Prostate gland (tissue), 2 donors: ENCODE measurements at regions not wholly inside any gene's neighbourhood (a gene's known extent, or its start where the extent isn't known, plus 50 kb on each side); places are given as distances from the start of the nearest gene placed in this dataset.
A peak's percentile ranks its signal among the peaks of the same experiment; 100 is the strongest.

Experiments
- DNase-seq: peaks from one replicate; pipeline ENCODE4 v3.0.0-alpha.2; 2019; ENCODE audit warnings: low spot score
- H3K27ac ChIP-seq, 2 donors: fragments of 200-600 bp; sonication (generic); 2 replicates each; pipeline ENCODE4 v1.5.1; 2017 to 2019
- H3K27me3 ChIP-seq: fragments of 200-600 bp; sonication (generic); replicated peaks from 2 replicates; pipeline ENCODE4 v1.5.1; 2019; ENCODE audit not compliant: insufficient read depth
- H3K36me3 ChIP-seq, 2 donors: fragments of 200-600 bp; sonication (generic); 1 replicate in 1 of 2; 2 replicates in 1 of 2; pipeline versions ENCODE4 v1.5.1 to v1.8.1; 2017 to 2019
- H3K4me1 ChIP-seq: fragments of 200-600 bp; sonication (generic); replicated peaks from 2 replicates; pipeline ENCODE4 v1.5.1; 2019
- H3K4me3 ChIP-seq, 2 donors: fragments of 200-600 bp; sonication (generic); 2 replicates each; pipeline ENCODE4 v1.5.1; 2017 to 2019
- H3K9me3 ChIP-seq: fragments of 200-600 bp; sonication (generic); 2 replicates; pipeline ENCODE4 v1.5.1; 2017
- CTCF ChIP-seq, 4 experiments: fragments of 200-600 bp in 2 of 4; fragments of 450-650 bp in 2 of 4; sonication (generic) in 2 of 4; IDR thresholded peaks; 1 replicate in 3 of 4; 2 replicates in 1 of 4; pipeline ENCODE4 v1.5.1; 2016 to 2019; ENCODE audit warnings: antibody characterized with exemption in 4 of 4, mild to moderate bottlenecking in 2 of 4, moderate library complexity in 2 of 4
- POLR2A ChIP-seq: fragments of 450-650 bp; IDR thresholded peaks from one replicate; pipeline ENCODE4 v1.6.1; 2016; ENCODE audit warnings: antibody characterized with exemption, mild to moderate bottlenecking
- POLR2AphosphoS5 ChIP-seq: sonication (generic); formaldehyde crosslinking; IDR thresholded peaks from one replicate; pipeline ENCODE4 v1.6.1; 2017; ENCODE audit warnings: antibody characterized with exemption
- WGBS: methylation state at CpG from one replicate; pipeline ENCODE4 v1.1.5; 2018; 5-methylcytosine and 5-hydroxymethylcytosine counted together
- intact Hi-C: fragments of 100-400 bp; cut with DNase I; formaldehyde crosslinking; loops from one replicate; pipeline ENCODE4 v1.14.2; 2022

GRCh38 chr13:44156294-44156658 lies 217.3 kb upstream of the SERP2 start:
- peak overlapping the region in 1 of 2 donors; percentile 19 for H3K4me3 ChIP-seq
- intact Hi-C loops = loop anchor here (5.0 kb wide), 2 partner anchors 66 to 151 kb away; no protein-coding TSS in a partner anchor
- no peaks in the 10 kb centered on the region for H3K36me3 ChIP-seq
- WGBS = 16% methylated on average over 4 of the region's 4 CpGs
- peaks cover 6% of the 10 kb centered on the region for H3K4me1 ChIP-seq
- no peak for DNase-seq
- no peaks in the 10 kb centered on the region for H3K27me3 ChIP-seq
- no peaks in the 10 kb centered on the region for H3K9me3 ChIP-seq
- TF ChIP-seq POLR2A = no peak
- peak overlapping the region in 1 of 2 donors; percentile 59 for H3K27ac ChIP-seq

- Histone ChIP-seq H3K36me3 (no peaks in the 10 kb centered on the region), H3K27me3 (no peaks in the 10 kb centered on the region), H3K4me3 (no peak overlapping the region), H3K4me1 (peaks cover 6% of the 10 kb centered on the region), H3K27ac (no peak overlapping the region), H3K9me3 (no peaks in the 10 kb centered on the region)
- intact Hi-C loops = loop anchor here (5.0 kb wide), 2 partner anchors 65 to 150 kb away; no protein-coding TSS in a partner anchor
- DNase-seq = no peak
- TF ChIP-seq POLR2A = no peak
- no peak for TF ChIP-seq CTCF (IDR thresholded peaks at IDR 0.05)
- no peak for TF ChIP-seq POLR2AphosphoS5
- WGBS = 89% methylated on average over 5 of the region's 5 CpGs
Measured at GRCh38 chr13:44157606-44158005, 216.0 kb upstream of the SERP2 start.

- no peak overlapping the region for H3K27ac ChIP-seq
- no peak for TF ChIP-seq POLR2A
- no peak for TF ChIP-seq CTCF (IDR thresholded peaks at IDR 0.05)
- TF ChIP-seq POLR2AphosphoS5 = no peak
- 79% methylated on average over 2 of the region's 2 CpGs for WGBS
- no peaks in the 10 kb centered on the region for H3K36me3 ChIP-seq
- intact Hi-C loops = loop anchor here (5.0 kb wide), 2 partner anchors 64 to 149 kb away; no protein-coding TSS in a partner anchor
- no peaks in the 10 kb centered on the region for H3K9me3 ChIP-seq
- no peak for DNase-seq
- peaks cover 6% of the 10 kb centered on the region for H3K4me1 ChIP-seq
- no peaks in the 10 kb centered on the region for H3K27me3 ChIP-seq
- H3K4me3 ChIP-seq = no peak overlapping the region
Measured at GRCh38 chr13:44158098-44158521, 215.5 kb upstream of the SERP2 start.

- Histone ChIP-seq H3K27ac (no peak overlapping the region), H3K4me3 (no peak overlapping the region), H3K4me1 (peaks cover 6% of the 10 kb centered on the region), H3K27me3 (no peaks in the 10 kb centered on the region), H3K9me3 (no peaks in the 10 kb centered on the region), H3K36me3 (no peaks in the 10 kb centered on the region)
- WGBS = 70% methylated on average over 15 of the region's 15 CpGs
- TF ChIP-seq CTCF (IDR thresholded peaks at IDR 0.05) (no peak), POLR2A (no peak)
- no peak for DNase-seq
- intact Hi-C loops = loop anchor here (5.0 kb wide), 2 partner anchors 63 to 148 kb away; no protein-coding TSS in a partner anchor
Measured at GRCh38 chr13:44158881-44159632, 214.6 kb upstream of the SERP2 start.

GRCh38 chr13:44159633-44160279 lies 213.9 kb upstream of the SERP2 start:
- no peak overlapping the region for H3K4me3 ChIP-seq
- WGBS = 55% methylated on average over 8 of the region's 8 CpGs
- no peaks in the 10 kb centered on the region for H3K36me3 ChIP-seq
- TF ChIP-seq POLR2A = no peak
- no peak for TF ChIP-seq CTCF (IDR thresholded peaks at IDR 0.05)
- TF ChIP-seq POLR2AphosphoS5 = peak; percentile 10
- no peaks in the 10 kb centered on the region for H3K9me3 ChIP-seq
- DNase-seq = peak; percentile 33
- peak overlapping the region in 1 of 2 donors; percentile 20 for H3K27ac ChIP-seq
- peaks cover 6% of the 10 kb centered on the region for H3K4me1 ChIP-seq
- no peaks in the 10 kb centered on the region for H3K27me3 ChIP-seq
- intact Hi-C loops = loop anchor here (2.0 to 5.0 kb wide), 4 partner anchors 39 to 277 kb away; no protein-coding TSS in a partner anchor
